GM19238 (cell line): ENCODE measurements at regions not wholly inside any gene's neighbourhood (a gene's known extent, or its start where the extent isn't known, plus 50 kb on each side); places are given as distances from the start of the nearest gene placed in this dataset.
"Not testable (repeated sequence)": the region's sequence is repeated elsewhere in the genome, so short reads cannot be mapped to it uniquely, and the experiment has no call there.

ENCODE experiments used
- DNase-seq: peaks from one replicate; pipeline ENCODE4 v3.0.0; 2011; ENCODE audit warnings: low spot score; ENCODE audit not compliant: insufficient read length

DNA sequence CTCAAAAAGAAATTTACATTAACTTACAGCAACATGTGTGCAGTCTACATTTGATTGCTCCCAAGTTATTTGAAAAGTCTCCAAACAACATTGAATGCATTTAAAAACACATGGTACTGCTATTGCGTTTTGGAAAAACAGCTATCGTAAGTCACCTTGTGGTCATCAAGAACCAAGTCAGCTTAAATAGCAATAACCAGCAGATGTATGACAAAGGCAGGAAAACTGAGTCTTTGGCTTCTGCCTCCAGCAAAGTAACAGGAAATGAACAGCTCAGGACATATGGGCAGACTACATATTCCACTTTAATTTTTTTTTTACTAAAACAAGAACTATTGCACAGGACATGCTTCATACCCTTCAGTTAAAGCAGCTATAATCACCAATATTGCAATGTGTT, 580.6 kb upstream of the SPRY2 start:
- DNase-seq, result no peak

GRCh38 chr13:80906860-80907259, 565.9 kb upstream of the SPRY2 start:
- no peak for DNase-seq

- no peak for DNase-seq
Measured at GRCh38 chr13:80904386-80904785, 563.5 kb upstream of the SPRY2 start.

DNA sequence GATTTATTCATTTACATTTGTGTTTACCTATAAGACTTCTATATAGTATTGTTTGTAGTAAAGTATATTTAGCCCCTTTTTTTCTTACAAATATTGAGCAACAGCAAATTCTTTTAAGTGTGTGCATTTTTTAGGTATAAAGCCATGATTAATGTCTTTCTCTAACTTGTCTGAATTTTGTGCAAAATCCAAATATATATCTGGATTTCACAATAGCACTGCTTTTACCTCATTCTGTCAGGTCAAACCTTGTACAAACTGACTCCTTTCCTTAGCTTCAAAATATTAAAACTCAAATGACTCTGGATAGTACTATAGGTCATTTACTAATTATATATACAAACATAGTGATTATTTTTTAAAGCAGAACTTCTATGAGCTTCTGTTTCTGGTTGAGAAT, 563.0 kb upstream of the SPRY2 start:
- no peak for DNase-seq

GRCh38 chr13:80901530-80901929, 560.6 kb upstream of the SPRY2 start:
- DNase-seq, result no peak

GRCh38 chr13:80901111-80901510, 560.2 kb upstream of the SPRY2 start:
- DNase-seq, result no peak

- no peak for DNase-seq
Measured at GRCh38 chr13:80900561-80900960, 559.6 kb upstream of the SPRY2 start.

- not testable (repeated sequence) for DNase-seq
Measured at GRCh38 chr13:80897641-80898040, 556.7 kb upstream of the SPRY2 start.

DNA sequence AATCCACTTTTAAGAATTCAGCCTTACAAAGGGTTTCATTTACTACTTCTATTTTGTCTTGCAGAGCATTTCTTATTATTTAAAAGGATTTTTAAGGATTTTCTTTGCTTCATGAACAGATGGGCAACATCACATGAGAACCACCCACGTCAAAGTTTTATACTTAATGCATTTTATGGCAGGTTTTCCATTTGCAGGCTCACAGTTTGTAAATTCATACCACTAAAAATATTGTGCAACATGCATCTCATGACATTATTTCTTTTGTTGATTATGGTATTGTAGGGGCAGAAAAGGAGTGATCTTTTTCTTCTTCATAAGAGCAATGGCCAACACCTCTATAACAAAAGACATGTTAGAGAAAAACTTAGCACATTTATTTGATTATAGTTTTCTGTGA, 554.0 kb upstream of the SPRY2 start:
- DNase-seq, result no peak

DNA sequence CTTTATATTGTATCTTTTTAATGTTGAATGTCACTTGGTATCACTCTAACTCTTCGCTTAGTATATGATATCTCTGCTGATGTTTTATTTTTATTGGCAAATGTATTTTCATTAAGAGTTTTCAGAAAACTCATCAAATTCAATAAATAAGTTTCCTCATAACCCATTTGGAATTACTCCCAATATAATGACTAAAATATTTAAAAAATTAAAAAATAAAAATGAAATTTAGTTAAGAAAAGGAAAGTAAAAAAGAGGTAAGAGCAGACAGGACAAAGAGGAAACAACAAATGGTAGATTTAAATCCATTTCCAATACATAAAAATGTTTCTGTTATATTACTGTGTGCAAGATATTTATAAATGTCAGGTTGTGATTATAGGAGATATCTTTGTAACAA, 548.9 kb upstream of the SPRY2 start:
- no peak for DNase-seq

DNA sequence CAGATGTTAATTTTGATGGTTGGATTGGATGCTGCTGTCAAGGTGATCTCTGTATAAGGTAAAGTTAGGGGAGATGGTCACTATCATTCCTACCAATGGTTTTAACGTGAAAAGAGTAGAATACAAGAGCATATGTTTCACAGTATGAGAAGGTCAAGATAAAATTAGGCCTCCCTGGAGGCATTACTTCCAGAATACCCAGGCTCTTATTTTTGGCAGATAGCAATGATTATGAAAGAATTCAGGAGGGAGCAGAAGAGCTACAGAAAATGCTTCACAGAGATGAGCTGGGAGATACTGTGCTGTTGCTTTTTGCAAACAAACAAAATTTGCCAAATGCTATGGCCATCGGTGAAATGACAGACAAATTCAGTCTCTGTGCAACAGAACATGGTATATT, 547.5 kb upstream of the SPRY2 start:
- no peak for DNase-seq

- DNase-seq, result no peak
Measured at GRCh38 chr13:80884056-80884785, 543.3 kb upstream of the SPRY2 start.

GRCh38 chr13:80883545-80883944, 542.6 kb upstream of the SPRY2 start:
- DNase-seq, result no peak

DNA sequence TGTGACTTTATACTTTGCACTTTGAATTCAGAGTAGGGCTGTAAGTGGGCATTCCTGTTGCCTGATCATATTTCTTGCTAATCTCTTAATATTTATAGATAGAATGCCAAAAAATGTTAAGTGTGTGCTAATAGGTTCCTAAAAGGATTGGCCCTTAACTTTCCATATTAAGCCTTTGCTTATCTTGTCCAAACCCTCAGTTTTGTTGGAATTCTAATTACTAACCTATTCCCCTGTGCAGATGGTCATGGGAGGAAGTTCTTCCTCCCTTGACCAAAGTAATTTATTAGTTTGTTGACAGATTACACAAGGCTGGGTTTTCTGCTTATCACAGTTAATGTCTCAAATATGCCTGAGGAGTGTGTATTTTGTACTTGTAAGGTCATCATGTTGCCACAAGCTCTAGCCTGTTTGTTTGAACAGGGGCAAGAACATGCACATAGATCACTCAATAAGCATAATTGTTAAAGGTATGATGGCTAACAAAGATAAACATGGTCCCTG, 541.1 kb upstream of the SPRY2 start:
- DNase-seq, result no peak

DNA sequence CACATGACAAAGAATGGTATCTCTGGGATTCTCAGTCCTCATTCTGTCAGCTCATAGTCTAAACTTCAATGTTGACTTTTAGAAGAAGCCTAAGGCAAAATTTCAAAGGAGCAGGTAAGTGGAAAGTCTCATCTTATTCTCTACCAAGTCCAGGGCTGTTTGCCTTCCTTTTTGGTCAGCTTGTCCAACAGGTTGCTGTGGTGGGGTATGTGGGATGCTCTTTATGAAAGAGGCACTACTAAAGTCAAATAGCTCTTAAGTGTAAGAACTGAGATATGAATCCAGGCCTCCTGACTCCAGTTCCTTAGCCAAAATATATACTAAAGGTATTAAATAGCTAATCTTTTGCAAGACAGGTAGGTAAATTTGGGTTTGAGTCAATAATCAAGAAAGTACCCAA, 540.6 kb upstream of the SPRY2 start:
- DNase-seq, result no peak

DNA sequence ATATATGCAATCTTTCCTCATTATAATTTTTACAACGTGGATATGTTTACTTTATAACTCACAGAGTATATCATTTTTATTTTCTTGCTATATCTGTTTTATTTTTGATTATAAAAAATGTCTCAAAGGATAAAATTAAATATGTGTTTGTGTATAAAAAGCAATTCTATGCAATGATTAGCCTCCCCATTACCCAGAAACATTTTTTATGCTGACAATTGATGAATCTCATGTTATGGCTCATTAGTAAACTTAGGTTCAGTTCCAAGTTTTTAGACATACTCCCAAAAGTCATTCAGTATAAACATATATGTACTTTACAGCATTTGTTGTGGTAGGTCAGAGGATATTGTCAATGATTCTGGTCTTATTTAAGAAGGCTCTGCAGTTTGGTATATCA, 540.1 kb upstream of the SPRY2 start:
- DNase-seq, result no peak

DNA sequence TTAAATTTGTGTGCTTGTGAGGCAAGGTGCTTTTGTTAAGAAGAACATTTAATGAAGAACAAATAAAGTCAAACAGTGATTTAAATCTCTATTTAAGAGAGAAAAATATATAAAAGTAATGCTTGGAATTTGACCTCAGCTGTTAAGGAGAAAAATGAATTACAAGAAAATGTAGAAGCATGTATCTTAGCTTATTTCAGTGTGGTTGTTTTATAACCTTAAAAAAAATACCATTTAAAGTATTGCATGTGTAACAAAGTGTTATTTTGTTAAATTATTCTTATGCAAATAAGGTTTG, 537.0 kb upstream of the SPRY2 start:
- no peak for DNase-seq

GRCh38 chr13:80877209-80877943, 536.5 kb upstream of the SPRY2 start:
- no peak for DNase-seq

GRCh38 chr13:80873589-80873988, 532.7 kb upstream of the SPRY2 start:
- no peak for DNase-seq

DNA sequence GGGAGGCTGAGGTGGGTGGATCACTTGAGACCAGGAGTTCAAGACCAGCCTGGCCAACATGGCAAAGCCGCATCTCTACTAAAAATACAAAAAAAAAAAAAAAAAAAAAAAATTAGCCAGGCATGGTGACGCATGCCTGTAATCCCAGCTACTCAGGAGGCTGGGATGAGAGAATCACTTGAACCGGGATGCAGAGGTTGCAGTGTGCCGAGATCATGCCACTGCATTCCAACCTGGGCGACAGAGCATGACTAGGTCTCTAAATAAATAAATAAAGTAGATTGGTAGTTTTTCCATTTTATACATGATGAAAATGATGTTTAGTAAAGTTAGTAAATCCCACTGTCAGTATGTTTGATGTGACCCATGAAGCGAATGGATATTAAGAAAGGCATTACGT, 531.0 kb upstream of the SPRY2 start:
- DNase-seq, result not testable (repeated sequence)

- no peak for DNase-seq
Measured at GRCh38 chr13:80871481-80871880, 530.6 kb upstream of the SPRY2 start.

DNA sequence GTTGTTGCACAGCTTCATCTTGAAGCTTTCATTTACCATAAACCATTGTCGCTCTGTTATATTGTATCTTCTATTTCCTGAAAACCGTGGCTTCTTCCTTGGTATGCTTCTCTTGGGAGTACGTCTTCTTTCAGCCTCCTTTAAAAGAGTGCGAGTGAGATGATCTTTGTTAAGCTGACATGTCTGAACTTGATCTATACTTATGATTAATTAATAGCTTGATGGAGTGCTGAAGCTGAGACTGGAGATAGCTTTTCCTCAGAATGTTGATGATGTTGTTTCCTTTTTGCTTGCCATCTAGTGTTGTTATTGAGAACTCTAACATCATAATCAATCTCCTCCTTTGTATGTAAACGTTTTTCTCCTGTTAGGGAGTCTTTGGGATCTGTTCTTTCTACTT, 529.3 kb upstream of the SPRY2 start:
- no peak for DNase-seq

DNA sequence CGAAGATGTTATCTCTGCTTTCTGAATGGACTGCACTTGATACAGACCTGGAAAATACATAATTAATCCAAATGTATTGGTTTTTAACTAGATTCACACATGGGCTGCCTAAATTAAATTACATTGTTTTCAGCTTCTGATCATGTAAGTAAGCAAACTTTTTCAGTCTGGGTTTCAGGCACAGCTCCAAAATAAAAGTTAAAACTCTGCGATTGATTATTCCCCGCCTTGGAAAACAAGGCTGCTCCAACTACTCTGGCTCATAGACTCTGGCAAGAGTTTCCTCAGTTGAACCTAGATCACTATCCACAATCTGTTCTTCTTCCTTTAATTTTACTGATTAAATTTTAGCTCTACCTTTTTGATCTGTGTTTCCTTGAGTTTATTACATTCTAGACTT, 526.0 kb upstream of the SPRY2 start:
- DNase-seq, result no peak
